Right atrium auricular region (tissue), 2 donors: ENCODE measurements at regions not wholly inside any gene's neighbourhood (a gene's known extent, or its start where the extent isn't known, plus 50 kb on each side); places are given as distances from the start of the nearest gene placed in this dataset.

Source experiments
- DNase-seq: peaks from one replicate; pipeline ENCODE4 v3.0.0-alpha.2; 2019; ENCODE audit warnings: low spot score
- H3K27ac ChIP-seq, 2 donors: fragments of 200-600 bp; sonication (generic); 1 replicate in 1 of 2; 2 replicates in 1 of 2; pipeline ENCODE4 v1.5.1; 2016 to 2019
- H3K27me3 ChIP-seq, 2 donors: fragments of 200-600 bp; sonication (generic); one replicate each; pipeline versions ENCODE4 v1.5.1 to v1.6.0; 2017 to 2019
- H3K36me3 ChIP-seq: fragments of 200-600 bp; sonication (generic); one replicate; pipeline ENCODE4 v1.5.1; 2016
- H3K4me1 ChIP-seq, 2 donors: fragments of 200-600 bp; sonication (generic); one replicate each; pipeline versions ENCODE4 v1.5.1 to v1.6.0; 2017 to 2019
- H3K4me3 ChIP-seq, 2 donors: fragments of 200-600 bp; sonication (generic); 1 replicate in 1 of 2; 2 replicates in 1 of 2; pipeline ENCODE4 v1.5.1; 2017 to 2019; ENCODE audit warnings: mild to moderate bottlenecking in 1 of 2, moderate library complexity in 1 of 2
- H3K9me3 ChIP-seq, 2 donors: fragments of 200-600 bp; sonication (generic); one replicate each; pipeline ENCODE4 v1.5.1; 2019
- TF ChIP-seq, protein P1 (sequence below), 2 donors: fragments of 200-600 bp; sonication (generic); IDR thresholded peaks; one replicate each; pipeline ENCODE4 v1.5.1; 2019; ENCODE audit warnings: antibody characterized with exemption in 2 of 2

DNA sequence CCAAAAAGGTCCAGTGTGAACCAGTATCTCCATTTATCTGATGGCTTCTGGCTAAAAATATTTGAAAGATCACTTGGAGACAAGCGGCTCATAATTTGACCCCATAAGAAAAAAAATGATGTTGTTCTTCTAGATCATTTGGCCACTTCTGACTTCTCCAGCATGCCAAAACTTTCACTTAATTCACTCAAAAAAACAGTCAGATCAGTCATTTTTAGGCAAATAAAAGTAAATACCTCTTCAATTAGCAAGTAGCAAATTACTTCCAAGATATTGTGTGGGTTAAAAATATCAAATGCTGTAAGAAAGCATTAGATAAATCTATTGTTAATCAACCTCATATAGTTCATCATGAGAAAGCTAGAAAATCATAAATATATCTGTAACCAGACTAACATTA is 106.0 kb downstream of the ZC3H11B start:
- Histone ChIP-seq H3K27me3 (no peaks in the 10 kb centered on the region), H3K9me3 (no peaks in the 10 kb centered on the region), H3K4me1 (no peaks in the 10 kb centered on the region), H3K4me3 (no peak overlapping the region), H3K36me3 (no peaks in the 10 kb centered on the region), H3K27ac (no peak overlapping the region)
- TF ChIP-seq, protein P1, sequence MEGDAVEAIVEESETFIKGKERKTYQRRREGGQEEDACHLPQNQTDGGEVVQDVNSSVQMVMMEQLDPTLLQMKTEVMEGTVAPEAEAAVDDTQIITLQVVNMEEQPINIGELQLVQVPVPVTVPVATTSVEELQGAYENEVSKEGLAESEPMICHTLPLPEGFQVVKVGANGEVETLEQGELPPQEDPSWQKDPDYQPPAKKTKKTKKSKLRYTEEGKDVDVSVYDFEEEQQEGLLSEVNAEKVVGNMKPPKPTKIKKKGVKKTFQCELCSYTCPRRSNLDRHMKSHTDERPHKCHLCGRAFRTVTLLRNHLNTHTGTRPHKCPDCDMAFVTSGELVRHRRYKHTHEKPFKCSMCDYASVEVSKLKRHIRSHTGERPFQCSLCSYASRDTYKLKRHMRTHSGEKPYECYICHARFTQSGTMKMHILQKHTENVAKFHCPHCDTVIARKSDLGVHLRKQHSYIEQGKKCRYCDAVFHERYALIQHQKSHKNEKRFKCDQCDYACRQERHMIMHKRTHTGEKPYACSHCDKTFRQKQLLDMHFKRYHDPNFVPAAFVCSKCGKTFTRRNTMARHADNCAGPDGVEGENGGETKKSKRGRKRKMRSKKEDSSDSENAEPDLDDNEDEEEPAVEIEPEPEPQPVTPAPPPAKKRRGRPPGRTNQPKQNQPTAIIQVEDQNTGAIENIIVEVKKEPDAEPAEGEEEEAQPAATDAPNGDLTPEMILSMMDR (IDR thresholded peaks at IDR 0.05), result no peak
- no peak for DNase-seq

- DNase-seq, result no peak
- H3K27ac ChIP-seq, result no peak overlapping the region
- no peaks in the 10 kb centered on the region for H3K36me3 ChIP-seq
- H3K27me3 ChIP-seq, result no peaks in the 10 kb centered on the region
- TF ChIP-seq, protein P1 (IDR thresholded peaks at IDR 0.05), result no peak
- no peak overlapping the region for H3K4me3 ChIP-seq
- H3K4me1 ChIP-seq, result no peaks in the 10 kb centered on the region
- H3K9me3 ChIP-seq, result no peaks in the 10 kb centered on the region
Observed at GRCh38 chr1:219506473-219506899, 106.4 kb downstream of the ZC3H11B start.

GRCh38 chr1:219505886-219506285 is 107.0 kb downstream of the ZC3H11B start:
- Histone ChIP-seq H3K27ac (no peak overlapping the region), H3K4me1 (no peaks in the 10 kb centered on the region), H3K27me3 (no peaks in the 10 kb centered on the region), H3K4me3 (no peak overlapping the region), H3K9me3 (no peaks in the 10 kb centered on the region), H3K36me3 (no peaks in the 10 kb centered on the region)
- no peak for DNase-seq
- TF ChIP-seq, protein P1 (IDR thresholded peaks at IDR 0.05), result no peak

GRCh38 chr1:219503604-219504003 is 109.3 kb downstream of the ZC3H11B start:
- Histone ChIP-seq H3K36me3 (no peaks in the 10 kb centered on the region), H3K9me3 (no peaks in the 10 kb centered on the region), H3K4me3 (no peak overlapping the region), H3K27me3 (no peaks in the 10 kb centered on the region), H3K4me1 (no peaks in the 10 kb centered on the region), H3K27ac (no peak overlapping the region)
- TF ChIP-seq, protein P1 (IDR thresholded peaks at IDR 0.05), result no peak
- no peak for DNase-seq

- Histone ChIP-seq H3K27ac (no peak overlapping the region), H3K36me3 (no peaks in the 10 kb centered on the region), H3K27me3 (no peaks in the 10 kb centered on the region), H3K4me1 (no peaks in the 10 kb centered on the region), H3K4me3 (no peak overlapping the region), H3K9me3 (no peaks in the 10 kb centered on the region)
- TF ChIP-seq, protein P1 (IDR thresholded peaks at IDR 0.05), result no peak
- no peak for DNase-seq
Observed at GRCh38 chr1:219500327-219500897, 112.5 kb downstream of the ZC3H11B start.

GRCh38 chr1:219498666-219499065 is 114.2 kb downstream of the ZC3H11B start:
- TF ChIP-seq, protein P1 (IDR thresholded peaks at IDR 0.05), result no peak
- H3K9me3 ChIP-seq, result no peaks in the 10 kb centered on the region
- no peaks in the 10 kb centered on the region for H3K27me3 ChIP-seq
- no peak for DNase-seq
- no peak overlapping the region for H3K4me3 ChIP-seq
- H3K4me1 ChIP-seq, result no peaks in the 10 kb centered on the region
- no peak overlapping the region for H3K27ac ChIP-seq
- H3K36me3 ChIP-seq, result no peaks in the 10 kb centered on the region
